NT2/D1 (cell line): ENCODE measurements at regions not wholly inside any gene's neighbourhood (a gene's known extent, or its start where the extent isn't known, plus 50 kb on each side); places are given as distances from the start of the nearest gene placed in this dataset.

Experiments used
- SUZ12 ChIP-seq: IDR thresholded peaks from 2 replicates; pipeline ENCODE4 v1.6.1; 2011; ENCODE audit not compliant: insufficient read length, insufficient read depth; ENCODE audit errors: extremely low read depth
- ZNF274 ChIP-seq: IDR thresholded peaks from 2 replicates; pipeline ENCODE4 v1.6.1; 2011; ENCODE audit warnings: mild to moderate bottlenecking, low read depth, low read length

GRCh38 chr13:74557870-74558269, 423.7 kb upstream of the KLF12 start:
- TF ChIP-seq ZNF274 (no peak), SUZ12 (no peak)
